NCI-H1105 (cell line): ENCODE measurements at regions not wholly inside any gene's neighbourhood (a gene's known extent, or its start where the extent isn't known, plus 50 kb on each side); places are given as distances from the start of the nearest gene placed in this dataset.
A peak's percentile ranks its signal among the peaks of the same experiment; 100 is the strongest.

ENCODE experiments used
- DNase-seq: peaks from one replicate; lab custom pipeline; 2025; lab: John Stamatoyannopoulos, UW

GRCh38 chr15:69627548-69628158, 175.0 kb downstream of the RPLP1 start:
- no peak for DNase-seq

- peak; percentile 34 for DNase-seq
These were observed 175.9 kb downstream of the RPLP1 start for GRCh38 chr15:69628256-69629093.

GRCh38 chr15:69629631-69630161, 177.1 kb downstream of the RPLP1 start:
- DNase-seq, result no peak

GRCh38 chr15:69631005-69631404, 178.4 kb downstream of the RPLP1 start:
- DNase-seq, result no peak

- no peak for DNase-seq
These were observed 179.4 kb downstream of the RPLP1 start for GRCh38 chr15:69631978-69632377.

GRCh38 chr15:69634860-69635259, 182.2 kb downstream of the RPLP1 start:
- no peak for DNase-seq

- DNase-seq, result no peak
These were observed 183.7 kb downstream of the RPLP1 start for GRCh38 chr15:69636169-69636915.

- DNase-seq, result no peak
These were observed 185.2 kb downstream of the RPLP1 start for GRCh38 chr15:69637818-69638217.

- no peak for DNase-seq
These were observed 190.9 kb downstream of the RPLP1 start for GRCh38 chr15:69643476-69643875.

- no peak for DNase-seq
These were observed 191.4 kb downstream of the RPLP1 start for GRCh38 chr15:69643971-69644370.

GRCh38 chr15:69644876-69645275, 192.3 kb downstream of the RPLP1 start:
- DNase-seq, result no peak

- no peak for DNase-seq
These were observed 194.5 kb downstream of the RPLP1 start for GRCh38 chr15:69647142-69647513.

- peak; percentile 92 for DNase-seq
These were observed 195.6 kb downstream of the RPLP1 start for GRCh38 chr15:69648212-69648611.

GRCh38 chr15:69648775-69649735, 196.4 kb downstream of the RPLP1 start:
- DNase-seq, result peak; percentile 73

- DNase-seq, result no peak
These were observed 199.7 kb downstream of the RPLP1 start for GRCh38 chr15:69652293-69652692.

- no peak for DNase-seq
These were observed 200.2 kb downstream of the RPLP1 start for GRCh38 chr15:69652751-69653305.

- no peak for DNase-seq
These were observed 200.7 kb downstream of the RPLP1 start for GRCh38 chr15:69653306-69653705.

- no peak for DNase-seq
These were observed 201.2 kb downstream of the RPLP1 start for GRCh38 chr15:69653846-69654245.

- no peak for DNase-seq
These were observed 203.8 kb downstream of the RPLP1 start for GRCh38 chr15:69656271-69657030.

GRCh38 chr15:69657626-69658025, 205.0 kb downstream of the RPLP1 start:
- no peak for DNase-seq
